HG03460 (cell line): ENCODE measurements at regions not wholly inside any gene's neighbourhood (a gene's known extent, or its start where the extent isn't known, plus 50 kb on each side); places are given as distances from the start of the nearest gene placed in this dataset.
"Not testable (repeated sequence)": the region's sequence is repeated elsewhere in the genome, so short reads cannot be mapped to it uniquely, and the experiment has no call there.

Experiments
- ATAC-seq: cut with Tn5 transposase; IDR thresholded peaks from one replicate; pipeline ENCODE4 v1.9.1; 2021; ENCODE audit not compliant: unreplicated experiment

- ATAC-seq = no peak
Observed at GRCh38 chr13:90254437-90254836, 1093.0 kb upstream of the MIR17HG start.

GRCh38 chr13:90256746-90257145 lies 1090.7 kb upstream of the MIR17HG start:
- ATAC-seq = no peak

GRCh38 chr13:90258129-90258528 lies 1089.4 kb upstream of the MIR17HG start:
- no peak for ATAC-seq

- ATAC-seq = no peak
Observed at GRCh38 chr13:90261343-90261742, 1086.1 kb upstream of the MIR17HG start.

GRCh38 chr13:90270226-90270625 lies 1077.3 kb upstream of the MIR17HG start:
- ATAC-seq = no peak

- ATAC-seq = no peak
Observed at GRCh38 chr13:90272356-90272755, 1075.1 kb upstream of the MIR17HG start.

GRCh38 chr13:90276216-90276615 lies 1071.3 kb upstream of the MIR17HG start:
- ATAC-seq = no peak

- ATAC-seq = not testable (repeated sequence)
Observed at GRCh38 chr13:90278231-90278630, 1069.3 kb upstream of the MIR17HG start.

- ATAC-seq = no peak
Observed at GRCh38 chr13:90281709-90282108, 1065.8 kb upstream of the MIR17HG start.

GRCh38 chr13:90287521-90287920 lies 1060.0 kb upstream of the MIR17HG start:
- no peak for ATAC-seq

GRCh38 chr13:90293793-90294361 lies 1053.6 kb upstream of the MIR17HG start:
- ATAC-seq = no peak

- no peak for ATAC-seq
Observed at GRCh38 chr13:90299238-90299637, 1048.2 kb upstream of the MIR17HG start.

GRCh38 chr13:90300015-90300414 lies 1047.5 kb upstream of the MIR17HG start:
- ATAC-seq = no peak

GRCh38 chr13:90302107-90302506 lies 1045.4 kb upstream of the MIR17HG start:
- no peak for ATAC-seq

GRCh38 chr13:90305796-90306195 lies 1041.7 kb upstream of the MIR17HG start:
- ATAC-seq = no peak

- ATAC-seq = no peak
Observed at GRCh38 chr13:90307136-90307535, 1040.4 kb upstream of the MIR17HG start.

GRCh38 chr13:90308249-90308648 lies 1039.2 kb upstream of the MIR17HG start:
- ATAC-seq = no peak

GRCh38 chr13:90311929-90312328 lies 1035.6 kb upstream of the MIR17HG start:
- ATAC-seq = no peak

- ATAC-seq = no peak
Observed at GRCh38 chr13:90315061-90315460, 1032.4 kb upstream of the MIR17HG start.

GRCh38 chr13:90320664-90321063 lies 1026.8 kb upstream of the MIR17HG start:
- ATAC-seq = no peak

- ATAC-seq = no peak
Observed at GRCh38 chr13:90321281-90321931, 1026.1 kb upstream of the MIR17HG start.

GRCh38 chr13:90329641-90330040 lies 1017.8 kb upstream of the MIR17HG start:
- no peak for ATAC-seq

GRCh38 chr13:90331974-90332373 lies 1015.5 kb upstream of the MIR17HG start:
- no peak for ATAC-seq
